ENCODE measurements at regions not wholly inside any gene's neighbourhood (a gene's known extent, or its start where the extent isn't known, plus 50 kb on each side); places are given as distances from the start of the nearest gene placed in this dataset.

DNA sequence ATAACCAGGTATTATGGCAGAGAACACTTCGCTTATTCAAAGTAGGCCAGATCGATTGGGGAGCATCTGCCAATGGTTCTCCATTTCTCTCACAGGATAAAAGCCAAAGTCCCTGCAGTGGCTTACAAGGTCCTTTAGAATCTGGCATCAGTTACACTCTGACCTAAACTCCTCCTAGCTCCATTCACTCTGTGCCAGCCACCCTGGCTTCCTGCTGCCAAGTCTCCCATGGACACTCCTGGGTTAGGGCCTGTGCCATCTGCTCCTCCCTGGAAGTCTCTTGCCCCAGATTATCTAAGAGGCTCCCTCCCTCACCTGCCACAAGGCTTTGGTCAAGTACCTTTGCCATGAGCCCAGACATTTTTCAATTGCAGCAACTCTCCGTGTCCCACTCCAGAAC lies 649.2 kb downstream of the DACH1 start:
- Histone ChIP-seq H4K20me1 (ENCODE audit: control insufficient read depth, insufficient read depth, insufficient read length) (no peaks in the 10 kb centered on the region), H3K79me1 (ENCODE audit: insufficient read depth, low read depth, low read length, poor library complexity, severe bottlenecking) (no peaks in the 10 kb centered on the region), H3K23me2 (ENCODE audit: insufficient read length, low read depth, low read length, poor library complexity, severe bottlenecking) (no peaks in the 10 kb centered on the region), H4K5ac (ENCODE audit: insufficient read length, low read depth, low read length) (no peak overlapping the region), H3K4me2 (ENCODE audit: insufficient read depth, insufficient read length, low read length) (no peak overlapping the region), H2BK5ac (ENCODE audit: insufficient read length, low read length) (no peak overlapping the region), H2BK120ac (ENCODE audit: low read depth, low read length, poor library complexity, severe bottlenecking) (no peak overlapping the region), H3K56ac (ENCODE audit: insufficient read length, low read depth, low read length) (no peak overlapping the region), H3K79me2 (ENCODE audit: insufficient read depth, low read length) (no peaks in the 10 kb centered on the region), H2BK20ac (ENCODE audit: low read depth, low read length, poor library complexity, severe bottlenecking) (no peak overlapping the region), H4K8ac (replicated peaks; ENCODE audit: insufficient read length, low read depth, low read length) (no peak overlapping the region), H2AFZ (ENCODE audit: low read length) (no peak overlapping the region), H3T11ph (ENCODE audit: low read length) (no peak overlapping the region), H3K4ac (ENCODE audit: low read depth, low read length) (no peak overlapping the region), H3K27me3 (ENCODE audit: insufficient read depth, low read length) (no peaks in the 10 kb centered on the region), H3K9ac (ENCODE audit: extremely low read depth, insufficient read length, low read length) (no peak overlapping the region), H3K23ac (ENCODE audit: insufficient read length, low read depth, low read length) (no peak overlapping the region), H3K14ac (ENCODE audit: insufficient read depth, low read length) (no peak overlapping the region), H3K9me3 (ENCODE audit: control insufficient read depth, low read depth, low read length) (no peaks in the 10 kb centered on the region), H3K4me1 (ENCODE audit: insufficient read depth, low read length) (no peaks in the 10 kb centered on the region), H2AK5ac (ENCODE audit: insufficient read length, low read length) (no peak overlapping the region), H4K91ac (ENCODE audit: insufficient read length, low read depth, low read length) (no peak overlapping the region), H2BK12ac (ENCODE audit: insufficient read length, low read depth, low read length) (no peak overlapping the region), H3K18ac (ENCODE audit: insufficient read length, low read depth, low read length) (no peak overlapping the region), H3K27ac (ENCODE audit: insufficient read length, low read depth, low read length) (no peak overlapping the region), H2BK15ac (ENCODE audit: low read depth, low read length) (no peak overlapping the region)
- Mint-ChIP-seq H3K27ac (no peak overlapping the region), H3K27me3 (ENCODE audit: low read depth) (no peaks in the 10 kb centered on the region), H3K4me3 (no peak overlapping the region), H3K4me1 (peaks cover 13 to 15% of the 10 kb centered on the region in 2 experiments), H3K9me3 (no peaks in the 10 kb centered on the region), H3K36me3 (ENCODE audit: insufficient read depth in 1 of 3, low read depth in 3 of 3) (no peaks in the 10 kb centered on the region)
- TF ChIP-seq, protein P1, sequence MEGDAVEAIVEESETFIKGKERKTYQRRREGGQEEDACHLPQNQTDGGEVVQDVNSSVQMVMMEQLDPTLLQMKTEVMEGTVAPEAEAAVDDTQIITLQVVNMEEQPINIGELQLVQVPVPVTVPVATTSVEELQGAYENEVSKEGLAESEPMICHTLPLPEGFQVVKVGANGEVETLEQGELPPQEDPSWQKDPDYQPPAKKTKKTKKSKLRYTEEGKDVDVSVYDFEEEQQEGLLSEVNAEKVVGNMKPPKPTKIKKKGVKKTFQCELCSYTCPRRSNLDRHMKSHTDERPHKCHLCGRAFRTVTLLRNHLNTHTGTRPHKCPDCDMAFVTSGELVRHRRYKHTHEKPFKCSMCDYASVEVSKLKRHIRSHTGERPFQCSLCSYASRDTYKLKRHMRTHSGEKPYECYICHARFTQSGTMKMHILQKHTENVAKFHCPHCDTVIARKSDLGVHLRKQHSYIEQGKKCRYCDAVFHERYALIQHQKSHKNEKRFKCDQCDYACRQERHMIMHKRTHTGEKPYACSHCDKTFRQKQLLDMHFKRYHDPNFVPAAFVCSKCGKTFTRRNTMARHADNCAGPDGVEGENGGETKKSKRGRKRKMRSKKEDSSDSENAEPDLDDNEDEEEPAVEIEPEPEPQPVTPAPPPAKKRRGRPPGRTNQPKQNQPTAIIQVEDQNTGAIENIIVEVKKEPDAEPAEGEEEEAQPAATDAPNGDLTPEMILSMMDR (conservative IDR thresholded peaks at IDR 0.05) = no peak
- WGBS (ENCODE audit: extremely low coverage, insufficient read length, low lambda C conversion rate) = no CpG with 5 or more reads among the region's 3 CpGs
- DNase-seq = no peak
